Left colon (tissue), 2 donors: ENCODE measurements at regions not wholly inside any gene's neighbourhood (a gene's known extent, or its start where the extent isn't known, plus 50 kb on each side); places are given as distances from the start of the nearest gene placed in this dataset.
A peak's percentile ranks its signal among the peaks of the same experiment; 100 is the strongest.
"Not testable (repeated sequence)": the region's sequence is repeated elsewhere in the genome, so short reads cannot be mapped to it uniquely, and the experiment has no call there.

Experiments used
- ATAC-seq: fragments of 200-7000 bp; cut with Tn5 transposase; one replicate; pipeline ENCODE4 v1.9.1; 2020; ENCODE audit warnings: mild to moderate bottlenecking, moderate library complexity
- DNase-seq, 2 donors: peaks; one replicate each; pipeline ENCODE4 v3.0.0-alpha.2; 2020
- intact Hi-C, 2 donors: fragments of 100-400 bp; cut with DNase I in 1 of 2; cut with micrococcal nuclease in 1 of 2; formaldehyde crosslinking; loops; one replicate each; pipeline versions ENCODE4 v1.11.2 to v1.14.0; 2022; cut with DNase I, micrococcal nuclease
- donor health status: DM: no; HTN: no; CAD: no.
- donor health status: DM: yes; HTN: yes; CAD: no.

GRCh38 chr9:135297456-135298075 lies 182.0 kb upstream of the PPP1R26 start:
- peak in 1 of 2 donors; percentile 15 for DNase-seq
- ATAC-seq = no peak
- intact Hi-C loops = no loop called here

GRCh38 chr9:135299239-135299590 lies 180.4 kb upstream of the PPP1R26 start:
- ATAC-seq (no peak), DNase-seq (no peak)
- intact Hi-C loops = no loop called here

GRCh38 chr9:135299651-135300345 lies 179.8 kb upstream of the PPP1R26 start:
- ATAC-seq = no peak
- no peak for DNase-seq
- intact Hi-C loops = no loop called here

GRCh38 chr9:135300346-135301141 lies 179.0 kb upstream of the PPP1R26 start:
- DNase-seq (no peak), ATAC-seq (no peak)

DNA sequence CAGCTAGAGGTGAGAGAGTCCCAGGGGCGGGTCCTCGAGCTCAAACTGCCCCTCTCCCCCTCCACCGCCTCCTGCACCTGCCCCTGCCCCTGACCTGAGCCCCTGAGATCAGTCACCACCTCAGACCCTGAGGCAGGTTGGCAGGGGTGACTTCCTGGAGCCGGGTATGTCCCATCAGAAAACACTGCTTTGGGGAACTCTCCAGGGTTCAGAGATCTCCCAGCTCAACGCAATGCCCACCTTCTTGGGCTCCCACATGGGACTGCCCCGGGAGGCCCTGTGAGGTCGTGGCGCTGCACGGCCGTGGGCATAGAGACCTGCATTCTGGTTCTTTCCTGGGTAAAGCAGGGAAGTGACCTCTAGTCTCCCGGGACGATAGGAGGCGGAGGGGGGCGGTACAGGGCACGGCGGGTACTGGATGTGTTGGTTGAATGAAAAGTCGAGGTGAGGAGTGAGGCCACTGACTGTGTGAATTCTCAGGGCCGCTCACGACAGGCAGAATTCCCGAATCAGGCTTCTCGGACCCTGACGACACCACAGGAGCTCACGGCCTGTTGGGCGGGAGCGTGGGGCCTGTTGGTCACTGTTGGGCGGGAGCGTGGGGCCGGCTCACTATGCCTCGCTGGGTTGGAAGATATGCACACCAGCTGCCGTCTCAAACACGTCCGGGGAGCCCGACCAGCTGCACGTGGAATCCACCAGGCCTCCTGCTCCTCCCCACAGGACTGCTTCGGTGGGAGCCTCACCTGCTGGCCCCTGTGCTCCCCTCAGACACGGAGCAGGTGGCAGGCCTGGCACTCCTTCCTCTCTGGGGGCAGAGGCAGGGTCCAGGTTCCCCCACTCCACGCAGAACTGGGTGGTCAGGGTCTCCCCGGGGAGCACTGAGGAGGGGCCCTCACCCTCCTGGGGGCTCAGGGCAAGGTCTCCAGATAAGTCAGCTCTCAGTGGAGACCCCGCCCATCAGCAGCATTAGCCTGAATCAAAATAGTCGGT lies 178.0 kb upstream of the PPP1R26 start:
- no peak for ATAC-seq
- intact Hi-C loops = no loop called here
- DNase-seq = no peak

More at GRCh38 chr9:135300346-135301141, 179.0 kb upstream of the PPP1R26 start:
- intact Hi-C loops = no loop called here

GRCh38 chr9:135302329-135303279 lies 177.0 kb upstream of the PPP1R26 start:
- ATAC-seq = no peak
- intact Hi-C loops = no loop called here
- no peak for DNase-seq

GRCh38 chr9:135303280-135303647 lies 176.3 kb upstream of the PPP1R26 start:
- intact Hi-C loops = no loop called here
- ATAC-seq = no peak
- no peak for DNase-seq

DNA sequence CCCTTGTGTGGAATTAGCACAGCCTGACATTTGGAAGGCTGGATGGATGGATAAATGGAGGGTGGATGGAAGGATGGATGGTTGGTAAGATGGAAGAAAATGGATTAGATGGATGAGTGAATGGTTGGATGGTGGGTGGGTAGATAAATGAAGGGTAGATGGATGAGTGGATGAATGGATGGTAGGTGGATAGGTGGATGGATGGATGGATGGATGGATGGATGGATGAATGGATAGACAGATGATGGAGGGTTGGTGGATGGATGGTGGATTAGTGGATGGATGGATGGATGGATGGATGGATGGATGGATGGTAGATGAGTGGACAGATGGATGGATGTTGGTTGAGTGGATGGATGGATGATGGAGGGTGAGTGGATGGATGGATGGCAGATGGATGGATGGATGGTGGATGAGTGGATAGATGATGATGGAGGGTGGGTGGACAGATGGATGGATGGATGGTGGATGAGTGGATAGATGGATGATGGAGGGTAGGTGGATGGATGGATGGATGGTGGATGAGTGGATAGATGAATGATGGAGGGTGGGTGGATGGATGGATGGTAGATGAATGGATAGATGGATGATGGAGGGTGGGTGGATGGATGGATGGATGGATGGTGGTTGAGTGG lies 175.6 kb upstream of the PPP1R26 start:
- intact Hi-C loops = no loop called here
- ATAC-seq (no peak), DNase-seq (no peak)

- intact Hi-C loops = no loop called here
- DNase-seq (no peak), ATAC-seq (no peak)
Measured at GRCh38 chr9:135304886-135305285, 174.7 kb upstream of the PPP1R26 start.

DNA sequence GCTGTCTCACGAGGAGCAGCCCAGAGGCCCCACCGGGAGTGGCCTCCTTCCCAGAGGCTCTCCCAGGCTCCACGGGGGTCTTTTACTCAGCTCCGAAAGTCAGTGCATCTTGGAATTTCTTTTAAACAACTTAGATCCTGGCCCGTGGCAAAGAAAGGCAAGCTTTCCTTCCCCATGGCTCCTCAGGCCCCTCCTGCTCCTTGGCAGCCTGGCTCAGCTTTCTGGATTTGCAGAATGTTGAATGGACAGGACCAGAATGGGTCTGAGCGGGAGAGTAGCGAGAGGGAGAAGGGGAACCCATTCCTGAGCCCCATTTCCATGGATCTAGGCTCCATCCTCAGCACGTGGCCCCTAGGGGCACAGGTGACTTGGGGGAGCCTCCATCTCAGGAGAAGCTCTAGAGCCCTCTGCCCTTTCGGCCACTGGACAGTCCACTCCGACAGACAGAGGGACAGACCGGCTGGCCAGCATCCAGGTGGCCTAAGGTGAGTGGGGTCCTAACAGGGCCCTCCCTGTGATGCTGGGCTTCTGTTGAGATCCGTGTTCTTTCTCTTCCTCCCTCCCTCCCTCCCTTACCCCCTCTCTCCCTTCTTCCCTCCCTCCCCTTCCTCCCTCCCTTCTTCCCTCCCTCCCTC lies 173.9 kb upstream of the PPP1R26 start:
- no peak for DNase-seq
- intact Hi-C loops = no loop called here
- ATAC-seq = no peak

DNA sequence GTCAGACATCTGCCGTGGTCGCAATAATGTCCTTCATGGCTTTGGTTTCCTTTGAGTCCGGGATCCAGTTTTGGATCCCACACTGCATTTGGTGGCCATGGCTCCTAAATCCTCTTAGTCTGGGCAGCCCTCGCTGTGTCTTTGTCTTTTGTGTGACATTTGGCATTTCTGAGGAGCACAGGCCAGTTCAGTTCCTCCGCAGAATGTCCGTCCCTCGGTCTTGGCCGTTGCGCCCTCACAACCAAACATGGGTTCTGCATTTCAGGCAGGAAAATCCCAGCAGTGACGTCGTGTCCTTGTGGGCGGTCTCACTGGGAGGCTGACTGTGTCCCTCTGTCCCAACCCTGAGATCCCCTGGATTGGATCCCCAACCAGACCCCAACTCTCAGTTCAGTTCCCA lies 172.9 kb upstream of the PPP1R26 start:
- intact Hi-C loops = no loop called here
- no peak for ATAC-seq
- DNase-seq = no peak

DNA sequence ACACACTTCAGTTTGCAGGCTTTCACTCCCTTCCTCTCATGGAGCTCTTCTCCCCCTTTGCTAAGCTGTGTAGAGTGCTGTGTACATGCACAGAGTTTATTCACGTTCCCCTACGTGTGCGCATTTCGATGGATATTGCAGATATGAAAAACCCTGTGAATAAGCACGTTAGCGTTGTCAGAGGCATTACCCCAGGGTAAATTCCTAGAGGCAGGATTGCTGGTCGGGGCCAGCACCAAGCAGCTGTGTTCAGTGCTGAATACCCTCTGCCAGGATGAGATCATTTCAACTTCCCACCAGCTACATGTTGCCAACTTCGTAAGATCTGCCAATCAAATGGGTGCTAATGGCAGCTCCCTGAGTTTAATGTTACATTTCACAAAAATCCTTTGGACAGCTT lies 172.3 kb upstream of the PPP1R26 start:
- ATAC-seq = no peak
- intact Hi-C loops = no loop called here
- no peak for DNase-seq

DNA sequence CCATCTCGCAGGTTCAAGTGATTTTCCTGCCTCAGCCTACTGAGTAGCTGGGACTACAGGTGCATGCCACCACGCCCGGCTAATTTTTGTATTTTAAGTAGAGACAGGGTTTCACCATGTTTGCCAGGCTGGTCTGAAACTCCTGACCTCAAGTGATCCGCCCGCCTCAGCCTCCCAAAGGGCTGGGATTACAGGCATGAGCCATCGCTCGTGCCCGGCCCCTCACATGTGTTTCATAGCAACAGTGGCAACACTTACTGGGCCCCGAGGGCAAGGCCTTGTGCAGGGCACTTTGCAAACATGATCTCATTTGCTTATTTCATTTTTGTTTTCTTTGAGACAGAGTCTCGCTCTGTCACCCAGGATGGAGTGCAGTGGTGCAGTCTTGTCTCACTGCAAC lies 171.7 kb upstream of the PPP1R26 start:
- DNase-seq, ATAC-seq, intact Hi-C loops: not testable (repeated sequence)

DNA sequence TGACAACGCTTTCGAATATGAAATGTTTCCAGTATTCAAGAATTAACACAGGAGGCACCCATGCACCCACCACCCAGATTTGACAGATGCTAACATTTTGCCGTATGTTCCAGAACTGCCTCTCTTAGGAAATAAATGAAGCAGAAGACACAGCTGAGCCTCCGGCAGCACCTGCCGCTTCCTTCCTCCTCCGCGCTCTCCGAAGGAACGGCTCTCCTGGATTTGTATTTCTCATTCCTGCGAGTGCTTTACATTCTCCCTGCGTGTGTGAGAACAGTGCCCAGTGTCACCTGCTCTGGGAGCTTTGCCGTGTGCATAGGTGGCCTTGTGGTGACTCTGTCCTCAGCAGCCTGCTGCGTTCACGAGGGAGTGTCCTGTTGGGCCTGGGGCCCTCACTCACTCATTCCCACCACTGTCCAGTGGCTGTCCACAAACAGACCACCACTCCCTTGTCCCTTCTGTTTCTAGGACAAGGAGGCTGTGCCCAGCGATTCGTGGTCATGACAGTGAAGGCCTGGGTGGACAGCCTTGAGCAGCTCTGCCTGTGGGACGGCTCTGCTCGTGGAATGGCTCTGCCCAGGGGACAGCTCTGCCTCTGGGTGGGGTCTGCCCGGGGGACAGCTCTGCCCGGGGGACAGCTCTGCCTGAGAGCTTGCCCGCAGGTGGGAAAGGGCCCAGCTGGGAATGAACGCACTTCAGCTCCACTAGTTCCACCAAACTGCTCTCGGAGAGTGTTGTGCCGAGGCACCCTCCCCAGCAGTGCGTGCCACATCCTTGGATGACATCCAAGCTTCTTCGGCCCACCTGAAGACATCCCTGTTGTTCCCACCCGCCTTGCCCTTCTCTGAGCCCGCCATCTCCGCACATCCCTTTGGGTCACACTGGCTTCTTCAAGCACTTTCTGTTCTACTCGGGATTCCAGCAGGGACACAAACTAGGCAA lies 170.5 kb upstream of the PPP1R26 start:
- ATAC-seq (no peak), DNase-seq (no peak)
- intact Hi-C loops = no loop called here

GRCh38 chr9:135309763-135310125 lies 169.8 kb upstream of the PPP1R26 start:
- DNase-seq (no peak), ATAC-seq (no peak)
- intact Hi-C loops = no loop called here

GRCh38 chr9:135310134-135310533 lies 169.4 kb upstream of the PPP1R26 start:
- intact Hi-C loops = no loop called here
- ATAC-seq (no peak), DNase-seq (no peak)
